ENCODE measurements at regions not wholly inside any gene's neighbourhood (a gene's known extent, or its start where the extent isn't known, plus 50 kb on each side); places are given as distances from the start of the nearest gene placed in this dataset.
"Not testable (repeated sequence)": the region's sequence is repeated elsewhere in the genome, so short reads cannot be mapped to it uniquely, and the experiment has no call there.

GRCh38 chr10:78602201-78602932 lies 466.4 kb upstream of the ZMIZ1 start:
- no peak for DNase-seq

GRCh38 chr10:78604286-78604685 lies 464.5 kb upstream of the ZMIZ1 start:
- no peak for DNase-seq

- no peak for DNase-seq
These were observed 464.0 kb upstream of the ZMIZ1 start for GRCh38 chr10:78604721-78605120.

- no peak for DNase-seq
These were observed 462.9 kb upstream of the ZMIZ1 start for GRCh38 chr10:78605800-78606350.

GRCh38 chr10:78606766-78607165 lies 462.0 kb upstream of the ZMIZ1 start:
- DNase-seq = not testable (repeated sequence)

GRCh38 chr10:78609976-78610375 lies 458.8 kb upstream of the ZMIZ1 start:
- no peak for DNase-seq

- no peak for DNase-seq
These were observed 455.6 kb upstream of the ZMIZ1 start for GRCh38 chr10:78613132-78613531.

- DNase-seq = no peak
These were observed 454.5 kb upstream of the ZMIZ1 start for GRCh38 chr10:78614267-78614666.

GRCh38 chr10:78614744-78615143 lies 454.0 kb upstream of the ZMIZ1 start:
- no peak for DNase-seq

GRCh38 chr10:78616125-78616695 lies 452.6 kb upstream of the ZMIZ1 start:
- DNase-seq = no peak

- DNase-seq = no peak
These were observed 451.7 kb upstream of the ZMIZ1 start for GRCh38 chr10:78617115-78617514.

GRCh38 chr10:78617631-78618030 lies 451.1 kb upstream of the ZMIZ1 start:
- DNase-seq = no peak

- DNase-seq = no peak
These were observed 450.7 kb upstream of the ZMIZ1 start for GRCh38 chr10:78618050-78618449.

GRCh38 chr10:78619115-78619851 lies 449.5 kb upstream of the ZMIZ1 start:
- peak; percentile 48 for DNase-seq

GRCh38 chr10:78619896-78620295 lies 448.9 kb upstream of the ZMIZ1 start:
- no peak for DNase-seq

- DNase-seq = no peak
These were observed 447.6 kb upstream of the ZMIZ1 start for GRCh38 chr10:78620985-78621799.

GRCh38 chr10:78623578-78624215 lies 445.1 kb upstream of the ZMIZ1 start:
- DNase-seq = no peak

- DNase-seq = no peak
These were observed 444.0 kb upstream of the ZMIZ1 start for GRCh38 chr10:78624791-78625190.

- DNase-seq = no peak
These were observed 442.3 kb upstream of the ZMIZ1 start for GRCh38 chr10:78626471-78626870.

GRCh38 chr10:78627254-78627795 lies 441.4 kb upstream of the ZMIZ1 start:
- no peak for DNase-seq

- DNase-seq = no peak
These were observed 439.8 kb upstream of the ZMIZ1 start for GRCh38 chr10:78628976-78629375.

- no peak for DNase-seq
These were observed 439.0 kb upstream of the ZMIZ1 start for GRCh38 chr10:78629773-78630172.

All from left hindlimb (tissue), 1 donor.